Neural progenitor cell (in vitro differentiated cells): ENCODE measurements at regions not wholly inside any gene's neighbourhood (a gene's known extent, or its start where the extent isn't known, plus 50 kb on each side); places are given as distances from the start of the nearest gene placed in this dataset.

Experiments used
- EZH2 ChIP-seq: fragments of 200-600 bp; sonication (generic); IDR thresholded peaks from 2 replicates; pipeline ENCODE4 v1.6.1; 2017; ENCODE audit warnings: antibody characterized with exemption, mild to moderate bottlenecking, moderate library complexity
- TF ChIP-seq, protein P1 (sequence below): fragments of 200-600 bp; sonication (generic); IDR thresholded peaks from 2 replicates; pipeline ENCODE4 v1.5.1; 2017; ENCODE audit warnings: antibody characterized with exemption, mild to moderate bottlenecking

DNA sequence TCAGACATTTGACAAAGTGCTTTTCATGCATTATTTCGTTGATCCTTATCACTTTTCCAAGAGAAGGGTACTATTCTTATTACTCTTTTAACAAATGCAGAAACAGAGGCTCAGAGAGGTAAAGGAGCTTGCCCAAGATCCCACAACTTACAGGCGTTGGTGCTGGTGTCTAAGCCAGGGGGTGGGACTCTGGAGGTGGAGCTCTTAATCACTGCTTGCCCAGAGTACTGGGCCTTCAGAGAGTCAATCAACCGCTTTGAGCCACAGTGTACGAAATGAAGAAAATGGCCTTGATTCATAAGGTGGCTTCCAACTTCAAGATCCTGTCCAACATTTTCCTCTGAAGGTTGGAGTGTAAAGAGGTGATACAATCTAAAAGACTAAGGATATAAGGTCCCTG is 211.5 kb downstream of the NECTIN3 start:
- TF ChIP-seq, protein P1, sequence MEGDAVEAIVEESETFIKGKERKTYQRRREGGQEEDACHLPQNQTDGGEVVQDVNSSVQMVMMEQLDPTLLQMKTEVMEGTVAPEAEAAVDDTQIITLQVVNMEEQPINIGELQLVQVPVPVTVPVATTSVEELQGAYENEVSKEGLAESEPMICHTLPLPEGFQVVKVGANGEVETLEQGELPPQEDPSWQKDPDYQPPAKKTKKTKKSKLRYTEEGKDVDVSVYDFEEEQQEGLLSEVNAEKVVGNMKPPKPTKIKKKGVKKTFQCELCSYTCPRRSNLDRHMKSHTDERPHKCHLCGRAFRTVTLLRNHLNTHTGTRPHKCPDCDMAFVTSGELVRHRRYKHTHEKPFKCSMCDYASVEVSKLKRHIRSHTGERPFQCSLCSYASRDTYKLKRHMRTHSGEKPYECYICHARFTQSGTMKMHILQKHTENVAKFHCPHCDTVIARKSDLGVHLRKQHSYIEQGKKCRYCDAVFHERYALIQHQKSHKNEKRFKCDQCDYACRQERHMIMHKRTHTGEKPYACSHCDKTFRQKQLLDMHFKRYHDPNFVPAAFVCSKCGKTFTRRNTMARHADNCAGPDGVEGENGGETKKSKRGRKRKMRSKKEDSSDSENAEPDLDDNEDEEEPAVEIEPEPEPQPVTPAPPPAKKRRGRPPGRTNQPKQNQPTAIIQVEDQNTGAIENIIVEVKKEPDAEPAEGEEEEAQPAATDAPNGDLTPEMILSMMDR, result no peak
- TF ChIP-seq EZH2, result no peak
